ENCODE measurements at regions not wholly inside any gene's neighbourhood (a gene's known extent, or its start where the extent isn't known, plus 50 kb on each side); places are given as distances from the start of the nearest gene placed in this dataset.

DNA sequence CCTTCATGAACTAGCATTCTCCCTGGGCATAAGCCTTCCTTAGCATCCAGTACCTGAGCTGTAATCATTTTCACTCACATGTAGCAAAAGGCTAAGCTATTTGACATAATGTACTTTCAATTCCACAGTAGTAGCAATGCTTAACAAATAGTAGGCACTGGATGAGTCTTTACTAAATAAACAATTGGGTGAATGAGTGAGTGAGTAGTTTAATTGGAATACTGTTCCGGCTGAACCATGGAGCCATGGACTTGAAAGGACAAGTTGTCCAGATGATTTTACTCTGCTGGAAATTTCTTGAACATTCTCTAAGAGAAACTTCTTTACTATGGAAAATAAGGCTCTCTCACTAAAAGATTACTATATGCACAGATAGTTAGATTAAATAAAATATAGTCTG lies 159.3 kb downstream of the FAM47B start:
- ChIA-PET POLR2A (ENCODE audit: low non-redundant PET) (no interaction called here), CTCF (no interaction called here)
- intact Hi-C loops (cut with micrococcal nuclease; ENCODE audit: unreplicated experiment), result no loop called here
- no peak overlapping the region for H3K27ac ChIP-seq (ENCODE audit: low read depth, low read length, poor library complexity, severe bottlenecking)
- no peaks in the 10 kb centered on the region for H3K36me3 ChIP-seq (ENCODE audit: insufficient read depth, low read length, poor library complexity, severe bottlenecking)
- DNase-seq (ENCODE audit: low spot score), result no peak
- TF ChIP-seq, protein P1, sequence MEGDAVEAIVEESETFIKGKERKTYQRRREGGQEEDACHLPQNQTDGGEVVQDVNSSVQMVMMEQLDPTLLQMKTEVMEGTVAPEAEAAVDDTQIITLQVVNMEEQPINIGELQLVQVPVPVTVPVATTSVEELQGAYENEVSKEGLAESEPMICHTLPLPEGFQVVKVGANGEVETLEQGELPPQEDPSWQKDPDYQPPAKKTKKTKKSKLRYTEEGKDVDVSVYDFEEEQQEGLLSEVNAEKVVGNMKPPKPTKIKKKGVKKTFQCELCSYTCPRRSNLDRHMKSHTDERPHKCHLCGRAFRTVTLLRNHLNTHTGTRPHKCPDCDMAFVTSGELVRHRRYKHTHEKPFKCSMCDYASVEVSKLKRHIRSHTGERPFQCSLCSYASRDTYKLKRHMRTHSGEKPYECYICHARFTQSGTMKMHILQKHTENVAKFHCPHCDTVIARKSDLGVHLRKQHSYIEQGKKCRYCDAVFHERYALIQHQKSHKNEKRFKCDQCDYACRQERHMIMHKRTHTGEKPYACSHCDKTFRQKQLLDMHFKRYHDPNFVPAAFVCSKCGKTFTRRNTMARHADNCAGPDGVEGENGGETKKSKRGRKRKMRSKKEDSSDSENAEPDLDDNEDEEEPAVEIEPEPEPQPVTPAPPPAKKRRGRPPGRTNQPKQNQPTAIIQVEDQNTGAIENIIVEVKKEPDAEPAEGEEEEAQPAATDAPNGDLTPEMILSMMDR (conservative IDR thresholded peaks at IDR 0.05; ENCODE audit: low read depth, low read length), result no peak
- no peak for TF ChIP-seq EZH2 (IDR thresholded peaks at IDR 0.05; ENCODE audit: borderline replicate concordance, low read depth, low read length, poor library complexity, severe bottlenecking)
- no peaks in the 10 kb centered on the region for H3K9me3 ChIP-seq (ENCODE audit: low read depth, low read length, poor library complexity, severe bottlenecking)
- BruUV-seq (replicated peaks), result no TSS peak
- no peaks in the 10 kb centered on the region for H3K27me3 ChIP-seq (replicated peaks; ENCODE audit: insufficient read depth, low read depth, low read length, poor library complexity)
- no peaks in the 10 kb centered on the region for H3K4me1 ChIP-seq (ENCODE audit: insufficient read depth, low read length, poor library complexity, severe bottlenecking)
- H3K4me3 ChIP-seq (ENCODE audit: low read depth, low read length, poor library complexity, severe bottlenecking), result no peak overlapping the region

GRCh38 chrX:35104626-35105025 lies 162.0 kb downstream of the FAM47B start:
- TF ChIP-seq, protein P1 (conservative IDR thresholded peaks at IDR 0.05; ENCODE audit: low read depth, low read length), result no peak
- TF ChIP-seq EZH2 (IDR thresholded peaks at IDR 0.05; ENCODE audit: borderline replicate concordance, low read depth, low read length, poor library complexity, severe bottlenecking), result no peak
- no peaks in the 10 kb centered on the region for H3K27me3 ChIP-seq (replicated peaks; ENCODE audit: insufficient read depth, low read depth, low read length, poor library complexity)
- H3K4me3 ChIP-seq (ENCODE audit: low read depth, low read length, poor library complexity, severe bottlenecking), result no peak overlapping the region
- H3K9me3 ChIP-seq (ENCODE audit: low read depth, low read length, poor library complexity, severe bottlenecking), result no peaks in the 10 kb centered on the region
- CTCF ChIA-PET, result interaction anchor here (1.0 kb wide), 1 partner anchor 38 kb away, joined by 3 read pairs; no protein-coding TSS in a partner anchor
- no TSS peak for BruUV-seq (replicated peaks)
- intact Hi-C loops (cut with micrococcal nuclease; ENCODE audit: unreplicated experiment), result no loop called here
- no peaks in the 10 kb centered on the region for H3K36me3 ChIP-seq (ENCODE audit: insufficient read depth, low read length, poor library complexity, severe bottlenecking)
- POLR2A ChIA-PET (ENCODE audit: low non-redundant PET), result no interaction called here
- no peak overlapping the region for H3K27ac ChIP-seq (ENCODE audit: low read depth, low read length, poor library complexity, severe bottlenecking)
- DNase-seq (ENCODE audit: low spot score), result no peak
- no peaks in the 10 kb centered on the region for H3K4me1 ChIP-seq (ENCODE audit: insufficient read depth, low read length, poor library complexity, severe bottlenecking)

- H3K27ac ChIP-seq (ENCODE audit: low read depth, low read length, poor library complexity, severe bottlenecking), result no peak overlapping the region
- intact Hi-C loops (cut with micrococcal nuclease; ENCODE audit: unreplicated experiment), result no loop called here
- H3K27me3 ChIP-seq (replicated peaks; ENCODE audit: insufficient read depth, low read depth, low read length, poor library complexity), result no peaks in the 10 kb centered on the region
- CTCF ChIA-PET, result no interaction called here
- peaks cover 10% of the 10 kb centered on the region for H3K9me3 ChIP-seq (ENCODE audit: low read depth, low read length, poor library complexity, severe bottlenecking)
- no peaks in the 10 kb centered on the region for H3K36me3 ChIP-seq (ENCODE audit: insufficient read depth, low read length, poor library complexity, severe bottlenecking)
- TF ChIP-seq, protein P1 (conservative IDR thresholded peaks at IDR 0.05; ENCODE audit: low read depth, low read length), result no peak
- no peak for TF ChIP-seq EZH2 (IDR thresholded peaks at IDR 0.05; ENCODE audit: borderline replicate concordance, low read depth, low read length, poor library complexity, severe bottlenecking)
- no peaks in the 10 kb centered on the region for H3K4me1 ChIP-seq (ENCODE audit: insufficient read depth, low read length, poor library complexity, severe bottlenecking)
- POLR2A ChIA-PET (ENCODE audit: low non-redundant PET), result no interaction called here
- no TSS peak for BruUV-seq (replicated peaks)
- no peak for DNase-seq (ENCODE audit: low spot score)
- no peak overlapping the region for H3K4me3 ChIP-seq (ENCODE audit: low read depth, low read length, poor library complexity, severe bottlenecking)
These were observed 172.6 kb downstream of the FAM47B start for GRCh38 chrX:35115205-35115604.
